ENCODE measurements at regions not wholly inside any gene's neighbourhood (a gene's known extent, or its start where the extent isn't known, plus 50 kb on each side); places are given as distances from the start of the nearest gene placed in this dataset.

GRCh38 chr9:107090218-107090617 is 192.9 kb upstream of the RAD23B start:
- TF ChIP-seq, protein P1, sequence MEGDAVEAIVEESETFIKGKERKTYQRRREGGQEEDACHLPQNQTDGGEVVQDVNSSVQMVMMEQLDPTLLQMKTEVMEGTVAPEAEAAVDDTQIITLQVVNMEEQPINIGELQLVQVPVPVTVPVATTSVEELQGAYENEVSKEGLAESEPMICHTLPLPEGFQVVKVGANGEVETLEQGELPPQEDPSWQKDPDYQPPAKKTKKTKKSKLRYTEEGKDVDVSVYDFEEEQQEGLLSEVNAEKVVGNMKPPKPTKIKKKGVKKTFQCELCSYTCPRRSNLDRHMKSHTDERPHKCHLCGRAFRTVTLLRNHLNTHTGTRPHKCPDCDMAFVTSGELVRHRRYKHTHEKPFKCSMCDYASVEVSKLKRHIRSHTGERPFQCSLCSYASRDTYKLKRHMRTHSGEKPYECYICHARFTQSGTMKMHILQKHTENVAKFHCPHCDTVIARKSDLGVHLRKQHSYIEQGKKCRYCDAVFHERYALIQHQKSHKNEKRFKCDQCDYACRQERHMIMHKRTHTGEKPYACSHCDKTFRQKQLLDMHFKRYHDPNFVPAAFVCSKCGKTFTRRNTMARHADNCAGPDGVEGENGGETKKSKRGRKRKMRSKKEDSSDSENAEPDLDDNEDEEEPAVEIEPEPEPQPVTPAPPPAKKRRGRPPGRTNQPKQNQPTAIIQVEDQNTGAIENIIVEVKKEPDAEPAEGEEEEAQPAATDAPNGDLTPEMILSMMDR (conservative IDR thresholded peaks at IDR 0.05 in 1 of 2, IDR thresholded peaks at IDR 0.05 in 1 of 2; ENCODE audit: low read depth in 1 of 2, low read length in 2 of 2), result no peak
- TF ChIP-seq EZH2 (IDR thresholded peaks at IDR 0.05; ENCODE audit: low read length, missing control alignments), result no peak
